ENCODE measurements at regions not wholly inside any gene's neighbourhood (a gene's known extent, or its start where the extent isn't known, plus 50 kb on each side); places are given as distances from the start of the nearest gene placed in this dataset.

DNA sequence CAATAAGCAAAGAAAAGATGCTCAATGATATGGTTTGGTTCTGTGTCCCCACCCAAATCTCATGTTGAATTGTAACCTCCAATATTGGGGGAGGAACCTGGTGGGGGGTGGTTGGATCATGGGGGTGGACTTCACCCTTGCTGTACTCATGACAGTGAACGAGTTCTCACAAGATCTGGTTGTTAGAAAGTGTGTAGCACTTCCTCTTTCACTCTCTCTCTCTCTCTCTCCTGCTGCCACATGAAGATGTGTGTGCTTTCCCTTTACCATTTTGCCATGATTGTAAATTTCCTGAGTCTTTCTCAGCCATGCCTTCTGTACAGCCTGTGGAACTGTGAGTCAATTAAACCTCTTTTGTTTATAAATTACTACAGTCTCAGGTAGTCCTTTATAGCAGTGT is 248.4 kb downstream of the HHIPL2 start:
- TF ChIP-seq MXI1 (IDR thresholded peaks at IDR 0.05; ENCODE audit: low read depth, low read length) (no peak), EZH2phosphoT487 (IDR thresholded peaks at IDR 0.05; ENCODE audit: borderline replicate concordance, low read depth) (no peak), CTCF (IDR thresholded peaks at IDR 0.05) (no peak), CHD2 (IDR thresholded peaks at IDR 0.05; ENCODE audit: low read length, partially characterized antibody) (no peak), FOXJ3 (CRISPR knock-in tag; IDR thresholded peaks at IDR 0.05) (no peak), YY1 (IDR thresholded peaks at IDR 0.05; ENCODE audit: low read depth) (no peak), POLR2AphosphoS5 (IDR thresholded peaks at IDR 0.05; ENCODE audit: low read depth, low read length) (no peak), RCOR1 (IDR thresholded peaks at IDR 0.05; ENCODE audit: low read length) (no peak)
